ENCODE measurements at regions not wholly inside any gene's neighbourhood (a gene's known extent, or its start where the extent isn't known, plus 50 kb on each side); places are given as distances from the start of the nearest gene placed in this dataset.
"Not testable (repeated sequence)": the region's sequence is repeated elsewhere in the genome, so short reads cannot be mapped to it uniquely, and the experiment has no call there.

- no peak for TF ChIP-seq POLR2A (IDR thresholded peaks at IDR 0.05; ENCODE audit: low read depth, low read length)
- TF ChIP-seq POLR2AphosphoS5 (IDR thresholded peaks at IDR 0.05; ENCODE audit: low read depth, low read length) = no peak
- TF ChIP-seq POU2F2 (IDR thresholded peaks at IDR 0.05; ENCODE audit: low read depth, low read length) = no peak
- TF ChIP-seq TAF1 (IDR thresholded peaks at IDR 0.05; ENCODE audit: low read depth, low read length) = no peak
- DNase-seq (ENCODE audit: insufficient read length, low spot score) (no peak), FAIRE-seq (no peak)
These were observed 98.5 kb downstream of the EHF start for GRCh38 chr11:34719303-34719848.

- DNase-seq (ENCODE audit: insufficient read length, low spot score); FAIRE-seq: not testable (repeated sequence)
These were observed 92.7 kb downstream of the EHF start for GRCh38 chr11:34713631-34714030.
